Right lobe of liver (tissue), 4 donors: ENCODE measurements at regions not wholly inside any gene's neighbourhood (a gene's known extent, or its start where the extent isn't known, plus 50 kb on each side); places are given as distances from the start of the nearest gene placed in this dataset.

Experiments used
- POLR2A ChIP-seq: fragments of 450-650 bp; IDR thresholded peaks from one replicate; pipeline ENCODE4 v1.6.1; 2017; ENCODE audit warnings: antibody characterized with exemption, mild to moderate bottlenecking
- TF ChIP-seq, protein P1 (sequence below), 4 donors: fragments of 200-600 bp in 3 of 4; fragments of 450-650 bp in 1 of 4; IDR thresholded peaks; one replicate each; pipeline versions ENCODE4 v1.5.1 to v1.8.0; 2016 to 2022; ENCODE audit warnings: antibody characterized with exemption in 4 of 4, mild to moderate bottlenecking in 2 of 4
- donor health status: DM: no; HTN: no; CAD: no.
- donor health status: DM: no; HTN: no; CAD: no.
- donor health status: DM: no; HTN: yes; CAD: no.

DNA sequence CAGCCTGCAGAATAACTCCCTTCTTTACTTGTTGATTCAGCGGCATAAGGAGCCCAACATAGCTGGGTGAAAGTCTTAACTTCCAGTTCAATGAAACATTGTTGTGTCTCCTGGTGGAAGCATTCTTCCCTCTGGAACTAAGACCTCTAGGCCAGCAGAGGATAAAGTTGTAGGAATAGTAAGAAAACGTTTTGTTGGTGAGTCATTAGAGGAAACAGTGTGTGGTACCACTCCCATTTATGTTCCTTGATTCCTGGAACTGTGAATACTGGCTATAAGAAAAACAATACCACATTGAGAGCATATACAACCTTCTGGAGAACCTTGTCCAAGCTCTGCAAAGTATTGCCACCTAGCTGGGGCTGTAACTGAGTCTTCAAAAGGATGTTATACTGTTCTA, 737.4 kb upstream of the ZP4 start:
- TF ChIP-seq, protein P1, sequence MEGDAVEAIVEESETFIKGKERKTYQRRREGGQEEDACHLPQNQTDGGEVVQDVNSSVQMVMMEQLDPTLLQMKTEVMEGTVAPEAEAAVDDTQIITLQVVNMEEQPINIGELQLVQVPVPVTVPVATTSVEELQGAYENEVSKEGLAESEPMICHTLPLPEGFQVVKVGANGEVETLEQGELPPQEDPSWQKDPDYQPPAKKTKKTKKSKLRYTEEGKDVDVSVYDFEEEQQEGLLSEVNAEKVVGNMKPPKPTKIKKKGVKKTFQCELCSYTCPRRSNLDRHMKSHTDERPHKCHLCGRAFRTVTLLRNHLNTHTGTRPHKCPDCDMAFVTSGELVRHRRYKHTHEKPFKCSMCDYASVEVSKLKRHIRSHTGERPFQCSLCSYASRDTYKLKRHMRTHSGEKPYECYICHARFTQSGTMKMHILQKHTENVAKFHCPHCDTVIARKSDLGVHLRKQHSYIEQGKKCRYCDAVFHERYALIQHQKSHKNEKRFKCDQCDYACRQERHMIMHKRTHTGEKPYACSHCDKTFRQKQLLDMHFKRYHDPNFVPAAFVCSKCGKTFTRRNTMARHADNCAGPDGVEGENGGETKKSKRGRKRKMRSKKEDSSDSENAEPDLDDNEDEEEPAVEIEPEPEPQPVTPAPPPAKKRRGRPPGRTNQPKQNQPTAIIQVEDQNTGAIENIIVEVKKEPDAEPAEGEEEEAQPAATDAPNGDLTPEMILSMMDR (IDR thresholded peaks at IDR 0.05) = no peak
- no peak for TF ChIP-seq POLR2A
